ENCODE measurements at regions not wholly inside any gene's neighbourhood (a gene's known extent, or its start where the extent isn't known, plus 50 kb on each side); places are given as distances from the start of the nearest gene placed in this dataset.

DNA sequence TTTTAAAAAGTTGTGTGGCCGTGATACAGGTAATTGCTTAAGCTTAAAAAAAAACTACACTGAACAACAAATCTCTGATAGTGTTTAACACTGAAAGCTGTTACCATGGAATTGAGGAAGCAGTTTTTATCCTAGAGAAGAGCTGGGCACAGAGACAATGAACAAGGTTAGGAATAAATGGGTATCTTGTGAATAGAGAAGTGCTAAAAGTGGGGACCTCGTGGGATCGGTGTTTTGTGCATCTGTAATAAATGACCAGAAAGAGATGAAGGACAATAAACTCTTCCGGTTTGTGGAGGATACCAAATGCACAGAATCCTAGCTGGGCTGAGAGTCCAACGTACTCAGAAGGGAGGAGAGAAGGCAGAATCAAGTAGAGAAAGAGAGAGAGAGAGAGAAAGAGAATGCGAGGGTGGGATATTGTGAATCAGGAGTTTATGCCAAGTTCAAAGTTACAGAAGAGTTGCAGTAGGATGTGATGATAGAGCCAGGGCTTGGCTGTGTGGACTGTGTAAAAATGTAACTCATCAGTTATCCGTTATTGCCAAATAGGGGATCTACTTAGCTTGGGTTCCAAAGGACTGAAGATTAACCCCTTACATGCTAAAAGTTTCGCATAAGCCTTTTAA lies 148.9 kb downstream of the IL20RB start:
- Histone ChIP-seq H3K4me2 (ENCODE audit: low read length) (no peak overlapping the region), H3K9me2 (replicated peaks; ENCODE audit: control insufficient read depth, low read length) (no peaks in the 10 kb centered on the region), H3K27me3 (ENCODE audit: control insufficient read depth, low read length) (peaks cover 15% of the 10 kb centered on the region), H3K4me3 (ENCODE audit: low read length) (no peak overlapping the region), H3K36me3 (ENCODE audit: control insufficient read depth, low read length) (no peaks in the 10 kb centered on the region), H3K4me1 (ENCODE audit: control insufficient read depth, low read length) (no peaks in the 10 kb centered on the region), H3K9me3 (ENCODE audit: control insufficient read depth, insufficient read depth, low read length) (no peaks in the 10 kb centered on the region), H3F3A (ENCODE audit: control insufficient read depth, insufficient read depth) (no peaks in the 10 kb centered on the region), H4K20me1 (ENCODE audit: control insufficient read depth, insufficient read depth, low read depth, low read length) (no peaks in the 10 kb centered on the region), H3K79me2 (ENCODE audit: control insufficient read depth, low read length) (no peaks in the 10 kb centered on the region), H3K27ac (ENCODE audit: low read depth, low read length) (no peak overlapping the region)
- no peak for TF ChIP-seq EZH2phosphoT487 (IDR thresholded peaks at IDR 0.05; ENCODE audit: borderline replicate concordance, low read length)
- TF ChIP-seq, protein P1, sequence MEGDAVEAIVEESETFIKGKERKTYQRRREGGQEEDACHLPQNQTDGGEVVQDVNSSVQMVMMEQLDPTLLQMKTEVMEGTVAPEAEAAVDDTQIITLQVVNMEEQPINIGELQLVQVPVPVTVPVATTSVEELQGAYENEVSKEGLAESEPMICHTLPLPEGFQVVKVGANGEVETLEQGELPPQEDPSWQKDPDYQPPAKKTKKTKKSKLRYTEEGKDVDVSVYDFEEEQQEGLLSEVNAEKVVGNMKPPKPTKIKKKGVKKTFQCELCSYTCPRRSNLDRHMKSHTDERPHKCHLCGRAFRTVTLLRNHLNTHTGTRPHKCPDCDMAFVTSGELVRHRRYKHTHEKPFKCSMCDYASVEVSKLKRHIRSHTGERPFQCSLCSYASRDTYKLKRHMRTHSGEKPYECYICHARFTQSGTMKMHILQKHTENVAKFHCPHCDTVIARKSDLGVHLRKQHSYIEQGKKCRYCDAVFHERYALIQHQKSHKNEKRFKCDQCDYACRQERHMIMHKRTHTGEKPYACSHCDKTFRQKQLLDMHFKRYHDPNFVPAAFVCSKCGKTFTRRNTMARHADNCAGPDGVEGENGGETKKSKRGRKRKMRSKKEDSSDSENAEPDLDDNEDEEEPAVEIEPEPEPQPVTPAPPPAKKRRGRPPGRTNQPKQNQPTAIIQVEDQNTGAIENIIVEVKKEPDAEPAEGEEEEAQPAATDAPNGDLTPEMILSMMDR (IDR thresholded peaks at IDR 0.05; ENCODE audit: low read depth, low read length, poor library complexity, severe bottlenecking) = no peak

- no peaks in the 10 kb centered on the region for H3K36me3 ChIP-seq (ENCODE audit: control insufficient read depth, low read length)
- H3K4me1 ChIP-seq (ENCODE audit: control insufficient read depth, low read length) = no peaks in the 10 kb centered on the region
- no peaks in the 10 kb centered on the region for H3K9me3 ChIP-seq (ENCODE audit: control insufficient read depth, insufficient read depth, low read length)
- no peaks in the 10 kb centered on the region for H3K9me2 ChIP-seq (replicated peaks; ENCODE audit: control insufficient read depth, low read length)
- no peaks in the 10 kb centered on the region for H3K79me2 ChIP-seq (ENCODE audit: control insufficient read depth, low read length)
- TF ChIP-seq EZH2phosphoT487 (IDR thresholded peaks at IDR 0.05; ENCODE audit: borderline replicate concordance, low read length) = no peak
- TF ChIP-seq, protein P1 (IDR thresholded peaks at IDR 0.05; ENCODE audit: low read depth, low read length, poor library complexity, severe bottlenecking) = no peak
- no peaks in the 10 kb centered on the region for H3F3A ChIP-seq (ENCODE audit: control insufficient read depth, insufficient read depth)
- no peaks in the 10 kb centered on the region for H4K20me1 ChIP-seq (ENCODE audit: control insufficient read depth, insufficient read depth, low read depth, low read length)
- H3K27ac ChIP-seq (ENCODE audit: low read depth, low read length) = no peak overlapping the region
- H3K27me3 ChIP-seq (ENCODE audit: control insufficient read depth, low read length) = peaks cover 15% of the 10 kb centered on the region
- H3K4me3 ChIP-seq (ENCODE audit: low read length) = no peak overlapping the region
- H3K4me2 ChIP-seq (ENCODE audit: low read length) = no peak overlapping the region
Measured at GRCh38 chr3:137108699-137109440, 151.1 kb downstream of the IL20RB start.

DNA sequence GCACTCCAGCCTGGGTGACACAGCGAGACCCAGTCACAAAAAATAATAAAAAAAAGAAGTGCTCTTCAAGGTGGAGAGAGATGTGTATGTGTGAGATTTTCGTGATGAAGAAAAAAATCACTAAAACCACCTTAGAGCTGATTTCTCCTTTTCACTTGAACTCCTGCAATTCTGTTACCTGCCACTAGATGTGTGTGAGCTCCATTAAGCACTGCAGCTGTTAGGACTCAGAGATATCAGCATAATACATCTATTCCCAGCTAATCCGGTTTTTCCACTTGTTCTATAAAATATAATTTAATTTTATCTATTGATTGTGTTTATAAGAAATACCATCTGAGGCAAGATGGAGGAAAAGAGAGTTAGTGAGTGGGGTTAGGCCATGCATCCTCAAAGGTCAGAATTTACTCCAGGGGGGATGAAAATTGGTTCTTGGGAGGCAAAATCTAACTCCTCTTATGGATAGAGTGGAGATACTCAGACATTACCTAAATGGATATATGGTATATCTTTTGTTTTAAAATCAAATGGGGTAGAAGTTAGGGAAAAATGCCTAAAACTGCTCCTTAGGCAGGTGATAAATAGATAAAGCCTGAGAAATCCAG lies 152.7 kb downstream of the IL20RB start:
- Histone ChIP-seq H3K4me2 (ENCODE audit: low read length) (no peak overlapping the region), H3K4me3 (ENCODE audit: low read length) (no peak overlapping the region), H3K79me2 (ENCODE audit: control insufficient read depth, low read length) (no peaks in the 10 kb centered on the region), H3K27me3 (ENCODE audit: control insufficient read depth, low read length) (peaks cover 15% of the 10 kb centered on the region), H4K20me1 (ENCODE audit: control insufficient read depth, insufficient read depth, low read depth, low read length) (no peaks in the 10 kb centered on the region), H3F3A (ENCODE audit: control insufficient read depth, insufficient read depth) (no peaks in the 10 kb centered on the region), H3K9me2 (replicated peaks; ENCODE audit: control insufficient read depth, low read length) (no peaks in the 10 kb centered on the region), H3K4me1 (ENCODE audit: control insufficient read depth, low read length) (no peaks in the 10 kb centered on the region), H3K36me3 (ENCODE audit: control insufficient read depth, low read length) (no peaks in the 10 kb centered on the region), H3K9me3 (ENCODE audit: control insufficient read depth, insufficient read depth, low read length) (no peaks in the 10 kb centered on the region), H3K27ac (ENCODE audit: low read depth, low read length) (no peak overlapping the region)
- TF ChIP-seq, protein P1 (IDR thresholded peaks at IDR 0.05; ENCODE audit: low read depth, low read length, poor library complexity, severe bottlenecking) = peak; percentile 47
- TF ChIP-seq EZH2phosphoT487 (IDR thresholded peaks at IDR 0.05; ENCODE audit: borderline replicate concordance, low read length) = no peak

Data from DOHH2 (cell line).